Glutamatergic neuron (in vitro differentiated cells): ENCODE measurements at regions not wholly inside any gene's neighbourhood (a gene's known extent, or its start where the extent isn't known, plus 50 kb on each side); places are given as distances from the start of the nearest gene placed in this dataset.

ENCODE experiments used
- DNase-seq: peaks from one replicate; pipeline ENCODE4 v3.0.0; 2022
- H3K27ac Mint-ChIP-seq: one replicate; pipeline ENCODE4 v1.8.0; 2020; ENCODE audit warnings: mild to moderate bottlenecking, mixed read lengths, inconsistent platforms; ENCODE audit not compliant: unreplicated experiment
- H3K27me3 Mint-ChIP-seq: one replicate; pipeline ENCODE4 v1.8.0; 2020; ENCODE audit warnings: mild to moderate bottlenecking, moderate library complexity, mixed read lengths, inconsistent platforms; ENCODE audit not compliant: unreplicated experiment
- H3K36me3 Mint-ChIP-seq: one replicate; pipeline ENCODE4 v1.8.0; 2020; ENCODE audit warnings: mild to moderate bottlenecking, mixed read lengths, inconsistent platforms; ENCODE audit not compliant: unreplicated experiment
- H3K4me1 Mint-ChIP-seq: one replicate; pipeline ENCODE4 v1.8.0; 2020; ENCODE audit warnings: mild to moderate bottlenecking, low read depth, mixed read lengths, inconsistent platforms; ENCODE audit not compliant: unreplicated experiment
- H3K4me3 Mint-ChIP-seq: one replicate; pipeline ENCODE4 v1.8.0; 2020; ENCODE audit warnings: mild to moderate bottlenecking, mixed read lengths, inconsistent platforms; ENCODE audit not compliant: unreplicated experiment
- H3K9me3 Mint-ChIP-seq: one replicate; pipeline ENCODE4 v1.8.0; 2020; ENCODE audit warnings: mild to moderate bottlenecking, moderate library complexity, mixed read lengths, inconsistent platforms; ENCODE audit not compliant: unreplicated experiment
- TF ChIP-seq, protein P1 (sequence below): fragments of 200-600 bp; sonication (generic); IDR thresholded peaks from one replicate; pipeline ENCODE4 v1.5.0; 2021; ENCODE audit not compliant: partially characterized antibody, unreplicated experiment

DNA sequence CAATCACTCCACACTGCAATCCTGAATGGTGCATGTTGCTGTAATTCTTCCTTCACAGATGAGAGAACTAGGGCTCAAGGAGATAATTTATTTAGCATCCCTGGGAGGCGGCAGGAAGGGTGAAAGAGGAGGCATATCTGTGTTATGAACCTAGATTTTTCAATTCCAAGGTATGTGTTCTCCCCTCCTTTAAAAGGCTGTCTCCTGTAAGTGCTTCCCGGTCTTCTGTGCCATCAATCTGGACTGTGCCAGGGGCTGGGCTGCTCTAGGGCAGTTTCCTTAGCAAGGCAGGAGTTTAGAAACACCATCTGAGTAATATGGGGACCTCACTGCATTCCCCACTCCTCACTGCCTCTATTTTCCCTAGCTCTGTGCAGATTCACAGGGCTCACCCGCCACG lies 185.0 kb downstream of the RFC3 start:
- H3K4me3 Mint-ChIP-seq = no peak overlapping the region
- H3K36me3 Mint-ChIP-seq = no peaks in the 10 kb centered on the region
- TF ChIP-seq, protein P1, sequence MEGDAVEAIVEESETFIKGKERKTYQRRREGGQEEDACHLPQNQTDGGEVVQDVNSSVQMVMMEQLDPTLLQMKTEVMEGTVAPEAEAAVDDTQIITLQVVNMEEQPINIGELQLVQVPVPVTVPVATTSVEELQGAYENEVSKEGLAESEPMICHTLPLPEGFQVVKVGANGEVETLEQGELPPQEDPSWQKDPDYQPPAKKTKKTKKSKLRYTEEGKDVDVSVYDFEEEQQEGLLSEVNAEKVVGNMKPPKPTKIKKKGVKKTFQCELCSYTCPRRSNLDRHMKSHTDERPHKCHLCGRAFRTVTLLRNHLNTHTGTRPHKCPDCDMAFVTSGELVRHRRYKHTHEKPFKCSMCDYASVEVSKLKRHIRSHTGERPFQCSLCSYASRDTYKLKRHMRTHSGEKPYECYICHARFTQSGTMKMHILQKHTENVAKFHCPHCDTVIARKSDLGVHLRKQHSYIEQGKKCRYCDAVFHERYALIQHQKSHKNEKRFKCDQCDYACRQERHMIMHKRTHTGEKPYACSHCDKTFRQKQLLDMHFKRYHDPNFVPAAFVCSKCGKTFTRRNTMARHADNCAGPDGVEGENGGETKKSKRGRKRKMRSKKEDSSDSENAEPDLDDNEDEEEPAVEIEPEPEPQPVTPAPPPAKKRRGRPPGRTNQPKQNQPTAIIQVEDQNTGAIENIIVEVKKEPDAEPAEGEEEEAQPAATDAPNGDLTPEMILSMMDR = no peak
- DNase-seq = no peak
- H3K27me3 Mint-ChIP-seq = peaks cover 1% of the 10 kb centered on the region
- H3K4me1 Mint-ChIP-seq = no peaks in the 10 kb centered on the region
- H3K27ac Mint-ChIP-seq = no peak overlapping the region
- no peaks in the 10 kb centered on the region for H3K9me3 Mint-ChIP-seq

DNA sequence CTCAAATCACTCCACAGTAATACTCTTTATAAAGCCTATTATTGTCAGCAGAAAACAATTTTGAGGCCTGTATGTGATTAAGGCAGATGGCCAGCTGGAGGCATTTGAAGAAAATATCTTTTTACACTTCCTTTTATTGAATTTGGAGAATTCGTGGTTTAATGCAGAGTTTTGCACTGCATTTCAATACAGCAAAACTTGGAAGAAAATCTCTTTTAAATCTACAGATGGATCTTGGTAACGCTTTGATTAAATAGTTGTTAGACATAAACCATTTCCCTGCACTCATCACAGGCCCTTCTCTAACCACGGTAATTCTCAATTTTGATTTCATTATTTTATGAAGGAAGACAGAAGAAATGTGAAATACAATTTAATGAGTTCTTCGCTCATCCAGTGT lies 185.7 kb downstream of the RFC3 start:
- DNase-seq = no peak
- Mint-ChIP-seq H3K27ac (no peak overlapping the region), H3K9me3 (no peaks in the 10 kb centered on the region), H3K4me3 (no peak overlapping the region), H3K27me3 (peaks cover 1% of the 10 kb centered on the region), H3K4me1 (no peaks in the 10 kb centered on the region), H3K36me3 (no peaks in the 10 kb centered on the region)
- TF ChIP-seq, protein P1 = no peak

DNA sequence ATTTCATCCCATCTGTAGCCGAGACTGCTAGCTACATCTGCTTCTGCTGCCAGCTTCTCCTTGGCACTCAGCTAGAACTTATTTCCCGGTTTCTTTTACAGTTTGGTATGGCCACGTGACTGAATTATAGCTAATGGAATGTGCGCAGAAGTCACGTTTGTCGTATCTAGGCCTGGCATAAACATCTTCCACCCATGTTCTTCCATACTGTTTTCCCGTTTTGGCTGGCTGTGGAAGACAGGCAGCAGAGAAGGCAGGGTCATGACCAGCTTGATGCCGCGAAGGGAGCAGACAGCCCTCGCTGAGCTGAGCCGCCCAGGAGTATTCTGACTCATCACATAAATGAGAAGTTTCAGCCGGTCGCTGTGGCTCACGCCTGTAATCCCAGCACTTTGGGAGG lies 186.7 kb downstream of the RFC3 start:
- Mint-ChIP-seq H3K4me3 (no peak overlapping the region), H3K27me3 (peaks cover 1% of the 10 kb centered on the region), H3K36me3 (no peaks in the 10 kb centered on the region), H3K4me1 (no peaks in the 10 kb centered on the region), H3K9me3 (no peaks in the 10 kb centered on the region), H3K27ac (no peak overlapping the region)
- no peak for DNase-seq
- TF ChIP-seq, protein P1 = no peak

DNA sequence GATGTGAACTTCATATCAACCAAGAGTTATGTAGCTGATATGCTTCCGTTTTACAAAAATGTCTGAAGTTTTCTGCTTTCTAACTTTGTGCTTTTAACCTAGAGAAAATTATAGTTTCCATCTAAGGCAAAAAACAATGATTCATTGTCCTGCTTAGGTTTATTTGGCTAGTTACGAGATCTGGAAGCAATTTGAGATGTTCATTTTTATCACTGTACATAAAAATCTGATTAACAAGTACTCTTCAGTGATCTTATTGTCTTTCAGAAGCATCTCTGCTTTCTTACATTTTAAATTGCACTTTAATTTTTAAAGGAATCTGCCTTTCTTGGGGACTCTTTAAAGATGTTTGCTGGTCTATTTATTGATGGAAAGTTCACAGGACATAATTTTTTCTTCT lies 188.1 kb downstream of the RFC3 start:
- TF ChIP-seq, protein P1 = no peak

DNA sequence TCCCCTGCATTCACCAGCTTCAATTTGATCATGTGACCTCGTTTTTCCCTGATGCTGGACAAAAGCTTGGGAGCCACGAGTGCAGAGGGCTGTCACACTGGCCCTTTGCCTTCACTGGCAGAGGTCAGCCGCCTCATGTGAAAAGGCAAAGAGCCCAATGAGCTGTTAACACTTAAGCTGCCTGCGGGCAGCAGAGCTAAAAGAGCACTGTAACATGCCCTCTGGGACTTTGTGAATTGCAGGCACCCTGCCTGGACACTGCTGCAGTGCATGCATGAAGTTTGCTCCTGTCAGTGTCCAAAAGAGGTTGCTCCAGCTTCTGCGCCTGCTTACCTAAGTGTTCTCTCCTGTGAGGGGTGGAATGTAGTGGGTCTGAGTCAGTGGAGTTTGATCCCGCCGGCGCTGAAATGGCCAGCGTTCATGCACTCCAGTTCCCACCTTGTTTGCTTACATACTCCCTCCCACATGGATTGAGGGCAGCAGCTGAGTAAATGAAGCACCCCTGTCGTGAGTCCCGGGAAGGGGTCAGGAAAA lies 193.7 kb downstream of the RFC3 start:
- no peaks in the 10 kb centered on the region for H3K27me3 Mint-ChIP-seq
- H3K4me3 Mint-ChIP-seq = no peak overlapping the region
- TF ChIP-seq, protein P1 = no peak
- no peak overlapping the region for H3K27ac Mint-ChIP-seq
- DNase-seq = no peak
- no peaks in the 10 kb centered on the region for H3K9me3 Mint-ChIP-seq
- H3K36me3 Mint-ChIP-seq = no peaks in the 10 kb centered on the region
- no peaks in the 10 kb centered on the region for H3K4me1 Mint-ChIP-seq

More for the DNA sequence above, 188.1 kb downstream of the RFC3 start:
- Mint-ChIP-seq H3K27ac (no peak overlapping the region), H3K36me3 (no peaks in the 10 kb centered on the region), H3K4me3 (no peak overlapping the region), H3K27me3 (peaks cover 1% of the 10 kb centered on the region), H3K4me1 (no peaks in the 10 kb centered on the region), H3K9me3 (no peaks in the 10 kb centered on the region)
- DNase-seq = no peak
